HG03460 (cell line): ENCODE measurements at regions not wholly inside any gene's neighbourhood (a gene's known extent, or its start where the extent isn't known, plus 50 kb on each side); places are given as distances from the start of the nearest gene placed in this dataset.
A peak's percentile ranks its signal among the peaks of the same experiment; 100 is the strongest.

ENCODE experiments used
- ATAC-seq: cut with Tn5 transposase; IDR thresholded peaks from one replicate; pipeline ENCODE4 v1.9.1; 2021; ENCODE audit not compliant: unreplicated experiment

DNA sequence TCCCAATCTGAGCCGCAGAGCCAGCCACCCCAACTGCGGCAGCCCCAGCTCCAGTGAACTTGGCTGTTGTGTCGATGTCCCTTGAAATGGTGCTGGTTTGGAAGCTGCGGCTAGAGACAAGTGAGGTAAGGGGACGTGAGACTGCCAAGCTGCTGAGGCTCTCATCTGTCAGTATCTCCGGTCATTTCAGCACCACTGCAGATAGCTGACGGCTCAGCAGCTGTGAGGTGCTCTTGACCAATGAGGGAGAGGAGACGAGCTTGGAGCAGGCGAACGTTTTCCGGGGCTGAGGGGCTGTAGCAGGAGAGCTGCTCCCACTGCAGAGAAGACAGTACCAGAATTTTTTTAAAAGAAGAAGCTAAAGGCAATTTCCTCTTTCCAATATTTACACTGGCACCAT lies 175.5 kb upstream of the CASK start:
- ATAC-seq, result no peak

DNA sequence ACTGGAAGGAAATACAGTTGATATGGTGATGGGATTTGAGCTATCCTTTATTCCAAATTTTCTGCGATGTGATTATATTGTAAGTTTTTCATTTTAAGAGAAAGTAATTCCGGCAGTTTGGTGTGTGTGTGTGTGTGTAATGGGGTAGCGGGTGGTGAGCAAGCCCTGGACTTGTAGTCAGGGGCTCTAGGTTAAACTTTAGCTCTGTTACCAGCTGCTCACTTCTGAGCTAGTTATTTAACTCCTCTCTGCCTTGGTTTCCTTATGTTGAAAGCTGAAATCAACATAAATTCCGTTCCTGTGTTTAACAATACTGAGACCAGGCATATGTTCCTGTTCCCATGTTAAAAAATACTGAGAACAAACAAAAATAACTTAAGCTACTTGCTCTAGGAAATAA lies 174.1 kb upstream of the CASK start:
- ATAC-seq, result no peak

DNA sequence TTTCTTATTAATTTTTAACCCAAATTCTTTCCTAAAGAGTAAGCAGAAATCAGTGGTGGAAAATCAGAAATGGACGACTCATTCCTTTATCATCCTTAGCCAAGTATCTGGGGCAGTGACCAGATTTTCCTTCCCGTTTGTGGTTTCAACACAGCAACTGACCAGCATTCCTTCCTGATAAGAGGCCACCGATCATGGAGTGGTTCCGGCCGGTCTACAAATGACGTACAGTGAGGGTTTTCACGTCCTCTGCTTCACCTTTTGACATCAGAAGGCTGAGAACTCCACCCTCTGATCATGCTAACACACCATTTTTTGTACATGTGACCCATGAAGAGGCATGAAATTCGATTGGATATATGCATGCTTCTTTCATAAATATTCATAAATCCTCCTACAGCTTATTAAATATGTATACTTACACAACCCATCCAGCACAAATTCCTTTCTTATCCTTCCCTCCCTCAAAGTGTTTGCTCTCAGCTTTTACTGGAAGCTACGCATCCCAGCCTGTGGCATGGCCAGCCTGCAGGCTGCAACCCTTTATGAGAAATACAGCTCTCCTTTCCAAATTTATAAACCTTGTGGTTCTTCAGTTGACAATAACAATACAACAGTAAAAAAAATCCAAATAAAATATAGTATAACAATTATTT lies 173.0 kb upstream of the CASK start:
- no peak for ATAC-seq

DNA sequence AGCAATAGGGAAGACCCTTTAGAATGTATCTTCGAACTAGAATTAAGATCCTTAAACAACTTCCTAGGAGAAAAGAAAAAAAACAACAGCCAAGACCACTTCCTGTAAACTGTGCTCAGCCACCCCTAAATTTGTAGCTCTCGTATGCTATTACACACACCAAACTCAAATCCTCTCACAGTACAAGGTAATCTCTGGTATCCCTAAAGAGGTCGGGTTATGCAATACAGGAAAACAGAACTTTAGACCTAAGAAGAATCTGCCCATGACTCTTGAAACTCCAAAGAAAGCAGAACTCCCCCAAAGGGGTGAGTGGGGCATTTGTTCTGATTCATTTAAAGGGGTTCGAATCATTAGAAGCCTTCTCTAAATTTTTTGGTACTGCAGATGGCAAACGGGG lies 170.9 kb upstream of the CASK start:
- ATAC-seq, result no peak

DNA sequence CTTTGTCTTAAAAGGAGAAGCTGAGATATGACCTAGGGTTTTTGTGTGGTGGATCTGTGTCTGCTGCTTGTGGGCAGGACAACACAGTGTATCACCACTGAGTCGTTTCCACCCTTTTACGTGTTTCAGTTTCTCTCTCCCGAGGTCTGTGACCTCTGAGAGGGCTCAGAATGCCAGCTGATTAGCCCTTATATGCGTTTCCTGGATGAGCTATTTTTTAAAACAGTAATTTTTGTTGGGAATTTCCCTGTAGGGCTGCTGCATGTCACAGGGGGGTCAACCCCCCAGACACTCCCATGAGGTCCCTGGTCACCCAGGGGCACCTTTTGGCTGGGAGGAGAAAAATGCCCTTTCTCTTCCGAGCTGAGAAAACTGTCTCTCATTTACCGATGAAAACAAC lies 170.4 kb upstream of the CASK start:
- peak; percentile 50 for ATAC-seq

DNA sequence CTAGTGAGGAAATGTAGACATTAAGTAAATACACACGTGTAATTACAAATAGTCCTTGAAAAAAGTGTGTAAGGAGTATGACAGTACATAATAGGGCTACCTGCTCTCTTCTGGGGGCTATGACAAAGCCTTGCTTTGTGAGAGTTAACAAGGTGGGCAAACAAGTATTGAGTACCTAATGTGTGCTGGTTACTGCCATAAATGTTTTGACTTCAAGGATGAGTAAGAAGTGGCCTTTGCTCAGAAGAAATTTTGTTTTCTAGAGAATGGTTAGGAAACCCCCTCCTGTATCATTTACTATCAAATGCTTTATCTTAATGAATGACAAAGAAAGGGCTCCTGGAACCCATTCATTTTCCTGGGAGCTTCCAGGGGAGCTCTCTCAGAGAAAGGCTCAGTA lies 167.0 kb upstream of the CASK start:
- ATAC-seq, result no peak

DNA sequence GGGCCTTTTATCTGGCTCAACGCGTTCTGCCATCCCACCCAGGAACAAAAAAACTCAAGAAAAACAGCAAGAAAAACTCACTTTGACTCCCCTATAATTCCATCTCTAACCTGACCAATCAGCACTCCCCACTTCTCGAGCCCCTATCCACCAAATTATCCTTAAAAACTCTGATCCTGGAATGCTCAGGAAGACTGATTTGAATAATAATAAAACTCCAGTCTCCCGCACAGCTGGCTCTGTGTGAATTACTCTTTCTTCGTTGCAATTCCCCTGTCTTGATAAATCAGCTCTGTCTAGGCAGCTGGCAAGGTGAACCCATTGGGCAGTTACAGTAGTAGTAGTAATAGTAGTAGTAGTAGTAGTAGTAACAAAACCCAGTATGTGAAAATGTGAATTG lies 165.7 kb upstream of the CASK start:
- ATAC-seq, result no peak

DNA sequence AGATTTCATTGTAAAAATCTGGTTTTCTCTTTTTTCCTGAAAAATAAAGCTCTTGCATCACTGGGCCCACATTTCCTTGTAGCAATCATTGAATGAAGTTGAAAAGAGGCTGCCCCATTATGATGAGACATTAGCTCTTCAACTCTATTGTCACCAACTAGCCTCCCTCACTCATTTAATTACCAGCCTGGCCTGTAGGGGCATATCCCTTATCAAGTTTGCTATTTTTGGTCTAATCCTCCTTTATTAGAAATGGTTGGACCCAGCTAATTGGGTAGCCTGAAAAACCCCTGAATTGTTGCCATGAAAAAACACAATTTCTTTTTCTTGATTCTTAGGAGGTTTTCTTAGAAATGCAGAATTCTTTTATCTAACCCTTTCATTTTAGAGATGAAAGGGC lies 164.6 kb upstream of the CASK start:
- ATAC-seq, result no peak

DNA sequence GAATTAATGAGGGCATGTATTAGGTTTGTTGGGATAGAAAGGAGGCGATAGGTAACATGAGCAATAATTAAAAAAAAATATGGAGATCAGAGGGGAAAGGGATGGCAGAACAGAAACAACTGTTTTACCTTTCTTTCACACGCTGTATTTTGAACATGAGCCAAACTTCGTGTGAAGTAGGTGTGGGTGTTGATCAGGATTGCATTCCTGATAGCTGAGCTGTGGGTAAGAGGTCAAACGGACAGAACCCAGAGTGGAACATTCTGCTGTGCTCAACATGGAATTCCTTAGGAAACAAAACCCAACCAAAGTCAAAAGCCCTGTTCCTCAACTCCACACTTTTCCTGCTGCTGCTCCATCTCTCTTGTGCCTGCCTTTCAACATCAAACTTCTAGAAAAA lies 162.5 kb upstream of the CASK start:
- no peak for ATAC-seq

DNA sequence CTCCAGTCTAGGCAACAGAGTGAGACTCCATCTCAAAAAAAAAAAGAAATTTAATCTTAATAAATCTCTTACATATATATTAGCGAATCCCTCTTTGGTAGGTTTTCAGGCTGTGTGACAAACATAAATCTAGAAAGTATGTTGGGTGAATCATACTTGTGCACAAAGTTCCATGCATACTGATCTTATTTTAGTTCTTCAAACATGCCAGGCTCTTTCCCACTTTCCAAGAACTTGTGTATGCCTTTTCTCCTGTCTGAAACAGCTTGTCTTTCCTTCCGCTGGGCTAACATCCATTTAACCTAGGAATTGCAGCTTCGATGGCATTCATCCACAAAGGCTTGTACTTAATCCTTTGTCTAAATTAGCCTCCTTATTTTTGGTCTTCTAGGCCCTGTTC lies 156.6 kb upstream of the CASK start:
- ATAC-seq, result no peak

DNA sequence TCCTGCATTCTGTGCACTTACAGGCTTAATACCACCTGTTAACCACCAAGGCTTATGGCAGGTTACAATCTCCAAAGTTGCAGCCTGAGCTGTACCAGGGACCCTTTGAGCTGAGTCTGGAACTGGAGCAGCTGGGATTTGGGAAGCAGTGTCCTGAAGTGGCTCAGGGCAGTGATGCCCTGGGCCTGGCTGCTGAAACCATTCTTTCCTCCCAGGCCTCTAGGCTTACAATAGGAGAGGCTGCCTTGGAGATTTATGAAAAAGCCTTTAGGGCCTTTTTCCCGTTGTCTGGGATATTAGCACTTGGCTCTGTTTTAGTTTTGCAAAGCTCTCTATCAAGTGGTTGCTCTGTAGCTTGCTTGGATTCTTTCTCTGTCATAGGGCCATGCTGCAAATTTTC lies 154.3 kb upstream of the CASK start:
- no peak for ATAC-seq

DNA sequence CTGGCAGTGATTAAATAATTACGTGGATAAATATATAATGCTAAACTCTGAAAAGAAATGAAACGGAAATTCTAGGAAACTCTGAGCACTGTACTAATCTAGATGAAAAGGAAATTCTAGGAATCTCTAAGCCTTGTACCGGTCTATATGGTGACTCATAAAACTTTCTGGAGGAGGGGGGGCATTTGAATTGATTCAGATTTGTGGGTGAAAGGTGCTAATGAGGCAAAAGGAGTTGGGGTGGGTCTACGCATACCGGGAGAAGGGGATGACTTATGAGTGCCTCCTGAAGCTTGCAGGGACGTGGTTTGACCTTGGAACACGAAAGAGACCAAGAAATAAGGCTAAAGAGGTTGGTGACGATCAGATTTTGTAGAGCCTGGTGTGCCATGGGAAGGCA lies 151.7 kb upstream of the CASK start:
- no peak for ATAC-seq

DNA sequence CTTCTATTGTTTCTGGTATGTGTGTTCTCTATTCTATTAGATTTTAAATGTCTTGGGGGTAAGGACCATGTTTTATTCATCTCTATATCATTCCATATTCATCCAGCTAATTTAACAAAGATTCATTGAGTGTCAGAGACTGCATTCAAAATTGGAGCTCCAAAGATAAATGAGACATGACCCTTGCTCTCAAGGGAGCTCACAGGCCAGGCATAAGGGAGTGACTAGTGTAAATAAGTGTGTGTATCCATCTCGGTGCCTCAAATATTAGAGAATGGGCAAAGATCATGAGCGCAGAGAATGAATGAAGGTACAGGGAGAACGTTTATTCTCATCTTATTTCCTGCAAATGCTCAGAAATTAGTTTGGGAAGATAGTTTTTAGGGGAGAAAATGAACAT lies 150.1 kb upstream of the CASK start:
- no peak for ATAC-seq

DNA sequence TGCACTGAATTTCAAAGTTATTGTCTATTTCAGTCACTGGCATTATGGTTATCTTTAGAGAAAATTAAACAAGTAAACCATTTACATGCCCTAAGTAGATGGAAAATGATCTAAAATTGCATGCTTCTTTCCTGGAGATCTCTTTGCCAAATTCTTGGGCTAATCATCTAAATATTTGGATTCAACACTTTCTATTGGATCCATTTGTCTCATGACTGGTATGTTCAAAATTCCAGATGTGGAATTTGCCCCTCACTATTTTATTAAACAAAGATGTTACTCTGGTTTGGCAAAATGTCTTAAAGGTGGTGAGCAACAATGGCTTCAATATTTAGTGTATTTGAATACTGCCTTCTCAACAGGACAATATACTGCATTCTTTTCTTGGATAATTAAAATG lies 147.5 kb upstream of the CASK start:
- ATAC-seq, result no peak

DNA sequence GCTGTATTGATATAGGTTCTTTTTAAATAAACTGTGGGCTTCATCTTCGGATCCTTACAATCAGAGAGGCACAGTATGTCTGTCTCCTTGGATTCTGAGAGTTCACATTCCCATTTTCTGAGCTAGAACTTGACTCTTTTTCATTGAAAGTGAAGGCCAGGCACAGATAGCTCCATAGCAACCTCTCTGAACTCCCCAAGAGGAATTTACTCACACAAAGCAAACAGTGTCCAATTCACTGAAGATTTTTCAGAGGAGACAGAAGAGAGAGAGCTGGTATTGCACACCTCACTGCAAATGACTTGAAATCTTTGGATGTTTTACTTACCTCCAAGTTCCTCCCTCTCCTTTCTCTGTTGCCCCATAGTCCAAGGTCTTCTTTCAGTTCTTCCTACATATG lies 130.9 kb upstream of the CASK start:
- ATAC-seq, result no peak

DNA sequence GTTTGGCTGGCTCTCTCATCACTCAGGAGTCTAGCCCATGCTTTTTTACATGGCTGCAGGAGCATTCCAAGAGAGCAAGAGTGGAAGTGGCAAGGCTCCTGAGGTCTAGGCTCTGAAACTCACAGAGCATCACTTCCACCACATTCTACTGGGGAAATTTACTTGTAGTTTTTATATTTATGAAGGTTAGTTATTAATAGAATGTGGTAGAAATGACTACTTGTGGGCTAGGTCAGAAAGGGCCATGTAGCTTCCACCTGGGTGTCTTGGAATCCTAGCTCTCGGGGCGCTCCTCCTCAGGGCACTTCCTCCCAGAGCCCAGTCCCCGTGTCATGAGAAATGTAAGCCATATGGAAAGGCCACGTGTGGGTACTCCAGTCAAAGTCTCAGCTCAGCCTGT lies 127.0 kb upstream of the CASK start:
- ATAC-seq, result no peak

DNA sequence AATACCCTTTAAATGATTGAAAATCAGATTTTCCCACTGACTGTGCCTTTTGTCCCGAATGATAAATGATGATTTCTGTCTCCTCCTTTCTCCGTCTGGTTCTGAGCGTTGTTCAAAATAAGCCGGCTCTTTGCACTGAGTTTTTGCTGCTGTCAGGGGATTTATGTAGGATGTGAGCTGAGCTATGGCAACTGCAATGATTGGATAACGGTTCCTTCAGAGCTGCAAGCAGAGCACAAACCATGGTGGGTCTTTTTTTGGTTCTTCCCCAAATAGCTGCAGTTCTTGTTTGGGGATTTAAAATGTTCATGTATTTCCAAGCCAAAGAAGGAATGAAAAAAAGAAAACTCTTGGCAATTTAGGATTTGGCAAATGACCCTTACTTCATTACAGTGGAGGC lies 124.5 kb upstream of the CASK start:
- no peak for ATAC-seq

DNA sequence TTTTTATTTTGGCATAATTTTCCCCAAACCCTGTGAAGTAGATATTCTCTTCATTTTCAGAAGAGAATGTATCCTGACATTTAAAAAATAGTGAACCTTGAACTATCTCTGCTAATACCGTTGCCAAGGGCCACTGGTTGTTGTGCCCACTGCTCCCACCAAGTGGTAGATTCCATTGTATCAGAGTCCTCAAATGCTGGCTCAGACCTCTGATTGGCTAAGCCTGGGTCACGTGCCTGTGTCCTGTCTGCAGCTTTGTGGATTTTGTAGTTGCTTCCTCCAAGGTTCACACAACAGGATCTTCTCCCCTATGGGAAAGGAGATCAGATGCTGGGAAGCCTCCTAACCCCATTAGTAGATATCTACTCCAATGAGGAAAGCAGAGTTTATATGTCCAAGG lies 104.8 kb upstream of the CASK start:
- no peak for ATAC-seq

DNA sequence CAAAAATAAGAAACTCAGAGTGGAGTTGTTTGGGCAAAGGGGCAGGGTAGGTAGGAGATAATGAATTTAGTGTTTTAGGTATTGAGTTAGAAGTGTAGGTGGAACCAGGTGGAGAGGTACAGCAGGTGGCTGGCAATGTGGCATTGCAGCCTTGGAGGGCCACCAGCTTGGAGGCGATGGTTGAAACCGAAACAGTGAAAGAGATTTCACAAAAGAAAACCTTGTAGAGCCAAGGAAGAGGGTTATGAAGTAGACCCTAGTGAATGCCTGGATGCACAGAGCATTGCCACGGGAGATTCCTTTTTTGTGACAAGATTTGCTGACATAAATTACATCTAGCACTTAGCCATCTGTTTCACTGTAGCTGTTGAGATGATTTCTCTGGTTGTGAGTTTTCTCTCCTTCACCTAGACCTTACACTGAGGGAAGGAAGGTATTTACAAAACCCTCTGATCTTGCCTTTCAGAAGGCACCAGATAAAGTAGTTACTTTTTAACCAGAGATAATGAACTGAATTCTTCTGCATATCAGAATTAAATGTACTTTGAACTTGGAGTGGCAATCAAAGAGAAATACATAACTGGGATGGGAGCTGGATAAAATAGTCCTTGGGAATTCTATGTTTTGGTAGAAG lies 104.1 kb upstream of the CASK start:
- no peak for ATAC-seq

DNA sequence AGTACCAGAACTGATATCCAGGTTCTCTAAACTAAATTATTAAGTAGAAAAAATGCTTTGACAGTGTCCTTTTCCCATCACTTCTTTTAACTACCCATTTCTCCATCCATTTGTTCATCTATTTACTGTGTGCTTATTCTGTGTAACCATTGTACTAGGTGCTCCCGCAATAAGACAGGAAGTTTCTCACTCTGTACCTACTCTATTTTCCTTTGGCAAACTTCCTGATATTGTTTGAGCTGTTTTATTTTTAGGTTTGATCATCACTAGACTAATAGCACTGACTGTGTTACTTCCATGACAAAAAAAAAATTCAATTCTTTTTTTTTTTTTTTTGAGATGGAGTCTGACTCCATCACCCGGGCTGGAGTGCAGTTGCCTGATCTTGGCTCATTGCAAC lies 102.5 kb upstream of the CASK start:
- ATAC-seq, result no peak

DNA sequence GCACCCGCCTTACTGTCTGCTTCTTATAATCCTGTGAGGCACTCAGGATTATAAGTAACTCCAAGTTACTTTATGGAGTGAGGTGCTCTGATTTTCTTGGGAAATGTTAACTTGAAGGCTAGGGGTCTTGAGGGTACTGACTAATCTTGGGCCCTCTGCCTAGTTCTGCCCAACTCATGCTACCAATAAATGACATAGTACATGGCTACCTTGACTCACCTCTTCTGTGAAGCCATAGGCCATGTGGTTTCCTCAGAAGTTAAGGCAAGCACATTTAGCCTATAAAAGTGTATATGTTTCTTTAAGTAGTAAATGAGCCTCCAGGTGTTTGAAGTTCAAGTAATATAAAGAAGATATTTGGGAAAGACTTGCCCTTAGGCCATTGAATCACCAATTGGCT lies 99.8 kb upstream of the CASK start:
- ATAC-seq, result no peak

DNA sequence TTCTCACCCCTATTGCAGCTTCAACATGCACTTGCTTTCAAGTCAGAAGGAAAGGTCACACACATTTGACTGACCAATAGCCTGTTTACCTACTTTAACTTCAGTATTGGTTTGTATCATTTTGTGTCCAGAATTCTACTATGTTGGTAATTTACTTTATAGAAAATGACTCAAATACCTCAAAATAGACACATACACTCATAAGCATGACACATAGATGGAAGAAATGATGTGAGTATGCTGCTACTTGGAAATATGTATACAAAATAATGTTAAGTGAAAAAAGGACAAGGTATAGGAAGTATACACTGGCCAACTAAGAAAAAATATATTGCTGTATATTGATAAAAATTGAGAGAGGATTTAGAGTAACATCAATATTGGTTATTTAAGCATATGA lies 98.8 kb upstream of the CASK start:
- ATAC-seq, result no peak

DNA sequence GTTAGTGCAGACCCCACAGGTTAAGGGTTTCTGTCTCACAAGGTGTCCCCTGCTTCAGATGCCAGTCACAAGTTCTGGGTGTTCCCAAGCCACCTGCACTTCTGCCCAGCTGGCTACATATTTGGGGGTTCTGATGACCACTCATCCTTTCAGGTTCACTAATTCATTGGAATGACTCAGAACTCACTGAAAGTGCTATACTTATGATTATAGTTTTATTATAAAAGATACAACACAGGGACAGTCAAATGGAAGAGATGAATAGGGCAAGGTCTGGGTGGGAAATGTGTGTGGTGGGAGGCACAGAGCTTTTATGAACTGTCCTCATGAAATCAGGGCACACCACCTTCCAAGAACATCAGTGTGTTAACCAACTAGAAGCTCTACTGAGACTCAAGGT lies 97.7 kb upstream of the CASK start:
- no peak for ATAC-seq
